ENCODE measurements at regions not wholly inside any gene's neighbourhood (a gene's known extent, or its start where the extent isn't known, plus 50 kb on each side); places are given as distances from the start of the nearest gene placed in this dataset.

- intact Hi-C loops (cut with DNase I; ENCODE audit: low total_unique reads) = no loop called here
- DNase-seq (ENCODE audit: low spot score in 2 of 2) = no peak
- Histone ChIP-seq H3K36me3 (no peaks in the 10 kb centered on the region), H3K27me3 (no peaks in the 10 kb centered on the region), H3K27ac (no peak overlapping the region), H3K9me3 (no peaks in the 10 kb centered on the region), H3K4me3 (no peak overlapping the region), H3K4me1 (no peaks in the 10 kb centered on the region)
- TF ChIP-seq, protein P1, sequence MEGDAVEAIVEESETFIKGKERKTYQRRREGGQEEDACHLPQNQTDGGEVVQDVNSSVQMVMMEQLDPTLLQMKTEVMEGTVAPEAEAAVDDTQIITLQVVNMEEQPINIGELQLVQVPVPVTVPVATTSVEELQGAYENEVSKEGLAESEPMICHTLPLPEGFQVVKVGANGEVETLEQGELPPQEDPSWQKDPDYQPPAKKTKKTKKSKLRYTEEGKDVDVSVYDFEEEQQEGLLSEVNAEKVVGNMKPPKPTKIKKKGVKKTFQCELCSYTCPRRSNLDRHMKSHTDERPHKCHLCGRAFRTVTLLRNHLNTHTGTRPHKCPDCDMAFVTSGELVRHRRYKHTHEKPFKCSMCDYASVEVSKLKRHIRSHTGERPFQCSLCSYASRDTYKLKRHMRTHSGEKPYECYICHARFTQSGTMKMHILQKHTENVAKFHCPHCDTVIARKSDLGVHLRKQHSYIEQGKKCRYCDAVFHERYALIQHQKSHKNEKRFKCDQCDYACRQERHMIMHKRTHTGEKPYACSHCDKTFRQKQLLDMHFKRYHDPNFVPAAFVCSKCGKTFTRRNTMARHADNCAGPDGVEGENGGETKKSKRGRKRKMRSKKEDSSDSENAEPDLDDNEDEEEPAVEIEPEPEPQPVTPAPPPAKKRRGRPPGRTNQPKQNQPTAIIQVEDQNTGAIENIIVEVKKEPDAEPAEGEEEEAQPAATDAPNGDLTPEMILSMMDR (IDR thresholded peaks at IDR 0.05) = no peak
- TF ChIP-seq POLR2AphosphoS5 (IDR thresholded peaks at IDR 0.05) (no peak), POLR2A (IDR thresholded peaks at IDR 0.05) (no peak)
Observed at GRCh38 chr15:69954666-69955065, 143.1 kb downstream of the TLE3 start.

DNA sequence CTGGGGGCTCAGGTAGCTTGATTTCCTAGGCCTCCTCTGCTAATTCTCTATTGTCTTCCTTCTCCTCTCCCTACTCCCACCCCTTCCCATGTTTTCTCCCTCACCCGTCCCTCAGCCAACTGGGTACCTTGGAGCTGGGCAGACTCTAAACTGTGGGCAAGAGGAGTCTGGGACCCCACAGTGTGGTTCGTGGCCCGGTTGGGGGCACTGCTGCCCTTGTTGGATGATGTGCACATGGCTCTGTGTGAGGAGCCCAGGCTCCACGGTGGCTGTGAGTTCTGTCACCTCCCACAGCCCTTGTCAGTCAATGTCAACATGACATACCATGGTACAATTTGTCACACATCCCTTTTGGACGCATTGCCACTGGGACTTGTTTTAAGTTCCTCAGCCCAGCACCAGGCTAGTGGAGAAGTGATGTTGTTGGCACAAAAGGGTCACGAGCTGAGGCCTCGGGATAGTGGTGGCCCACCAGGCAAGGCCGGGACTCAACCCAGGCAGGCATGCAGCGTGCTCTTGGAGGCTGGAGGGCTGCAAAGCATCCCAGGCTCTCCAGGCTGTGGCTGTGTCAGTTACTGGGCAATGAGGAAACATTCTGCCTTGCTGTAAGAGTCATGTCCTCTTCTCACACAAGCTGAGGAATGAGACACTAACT lies 142.3 kb downstream of the TLE3 start:
- Histone ChIP-seq H3K4me1 (no peaks in the 10 kb centered on the region), H3K36me3 (no peaks in the 10 kb centered on the region), H3K27ac (no peak overlapping the region), H3K27me3 (no peaks in the 10 kb centered on the region), H3K9me3 (no peaks in the 10 kb centered on the region), H3K4me3 (no peak overlapping the region)
- intact Hi-C loops (cut with DNase I; ENCODE audit: low total_unique reads) = no loop called here
- no peak for DNase-seq (ENCODE audit: low spot score in 2 of 2)
- TF ChIP-seq POLR2A (IDR thresholded peaks at IDR 0.05) (no peak), POLR2AphosphoS5 (IDR thresholded peaks at IDR 0.05) (no peak)
- TF ChIP-seq, protein P1 (IDR thresholded peaks at IDR 0.05) = no peak

GRCh38 chr15:69956417-69956816 lies 141.3 kb downstream of the TLE3 start:
- intact Hi-C loops (cut with DNase I; ENCODE audit: low total_unique reads) = no loop called here
- TF ChIP-seq, protein P1 (IDR thresholded peaks at IDR 0.05) = no peak
- TF ChIP-seq POLR2AphosphoS5 (IDR thresholded peaks at IDR 0.05) (no peak), POLR2A (IDR thresholded peaks at IDR 0.05) (no peak)
- no peak for DNase-seq (ENCODE audit: low spot score in 2 of 2)
- H3K9me3 ChIP-seq = no peaks in the 10 kb centered on the region
- H3K4me1 ChIP-seq = no peaks in the 10 kb centered on the region
- no peaks in the 10 kb centered on the region for H3K27me3 ChIP-seq
- H3K27ac ChIP-seq = no peak overlapping the region
- no peaks in the 10 kb centered on the region for H3K36me3 ChIP-seq
- H3K4me3 ChIP-seq = no peak overlapping the region

- no peaks in the 10 kb centered on the region for H3K4me1 ChIP-seq
- no peaks in the 10 kb centered on the region for H3K36me3 ChIP-seq
- no peak overlapping the region for H3K4me3 ChIP-seq
- intact Hi-C loops (cut with DNase I; ENCODE audit: low total_unique reads) = no loop called here
- no peaks in the 10 kb centered on the region for H3K27me3 ChIP-seq
- H3K27ac ChIP-seq = no peak overlapping the region
- no peak for DNase-seq (ENCODE audit: low spot score in 2 of 2)
- TF ChIP-seq POLR2AphosphoS5 (IDR thresholded peaks at IDR 0.05) = no peak
- no peak for TF ChIP-seq POLR2A (IDR thresholded peaks at IDR 0.05)
- TF ChIP-seq, protein P1 (IDR thresholded peaks at IDR 0.05) = no peak
- no peaks in the 10 kb centered on the region for H3K9me3 ChIP-seq
Observed at GRCh38 chr15:69957175-69957574, 140.5 kb downstream of the TLE3 start.

GRCh38 chr15:69958496-69959084 lies 139.1 kb downstream of the TLE3 start:
- intact Hi-C loops (cut with DNase I; ENCODE audit: low total_unique reads) = no loop called here

More at GRCh38 chr15:69958496-69959084, 139.1 kb downstream of the TLE3 start:
- Histone ChIP-seq H3K27me3 (no peaks in the 10 kb centered on the region), H3K27ac (no peak overlapping the region), H3K4me1 (no peaks in the 10 kb centered on the region), H3K9me3 (no peaks in the 10 kb centered on the region), H3K36me3 (no peaks in the 10 kb centered on the region), H3K4me3 (no peak overlapping the region)
- TF ChIP-seq, protein P1 (IDR thresholded peaks at IDR 0.05) = no peak
- no peak for TF ChIP-seq POLR2AphosphoS5 (IDR thresholded peaks at IDR 0.05)
- no peak for TF ChIP-seq POLR2A (IDR thresholded peaks at IDR 0.05)
- DNase-seq (ENCODE audit: low spot score in 2 of 2) = no peak
